ENCODE measurements at regions not wholly inside any gene's neighbourhood (a gene's known extent, or its start where the extent isn't known, plus 50 kb on each side); places are given as distances from the start of the nearest gene placed in this dataset.

DNA sequence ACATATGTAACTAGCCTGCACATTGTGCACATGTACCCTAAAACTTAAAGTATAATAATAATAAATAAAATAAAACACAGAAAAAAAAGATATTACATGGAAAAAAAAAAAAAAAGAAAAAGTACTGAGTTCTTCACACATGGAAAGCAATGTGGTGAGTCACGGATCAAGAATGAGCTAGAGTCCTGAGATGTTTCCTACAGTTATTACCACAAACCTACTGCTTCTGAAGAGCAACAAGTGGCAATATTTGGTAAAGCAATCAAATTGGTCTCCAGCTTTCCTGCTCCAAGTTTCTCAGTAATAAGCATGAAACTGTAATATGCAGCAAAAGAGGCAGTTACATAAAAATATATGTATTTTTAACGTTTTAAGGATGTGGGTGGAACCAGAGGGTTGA lies 223.3 kb upstream of the SALL1 start:
- Mint-ChIP-seq H3K4me1 (ENCODE audit: unreplicated experiment) (peaks cover 8% of the 10 kb centered on the region), H3K9me3 (no peaks in the 10 kb centered on the region), H3K36me3 (no peaks in the 10 kb centered on the region), H3K27me3 (no peaks in the 10 kb centered on the region), H3K4me3 (no peak overlapping the region), H3K27ac (no peak overlapping the region)
- DNase-seq (ENCODE audit: extremely low spot score, unreplicated experiment): no peak
- TF ChIP-seq, protein P1, sequence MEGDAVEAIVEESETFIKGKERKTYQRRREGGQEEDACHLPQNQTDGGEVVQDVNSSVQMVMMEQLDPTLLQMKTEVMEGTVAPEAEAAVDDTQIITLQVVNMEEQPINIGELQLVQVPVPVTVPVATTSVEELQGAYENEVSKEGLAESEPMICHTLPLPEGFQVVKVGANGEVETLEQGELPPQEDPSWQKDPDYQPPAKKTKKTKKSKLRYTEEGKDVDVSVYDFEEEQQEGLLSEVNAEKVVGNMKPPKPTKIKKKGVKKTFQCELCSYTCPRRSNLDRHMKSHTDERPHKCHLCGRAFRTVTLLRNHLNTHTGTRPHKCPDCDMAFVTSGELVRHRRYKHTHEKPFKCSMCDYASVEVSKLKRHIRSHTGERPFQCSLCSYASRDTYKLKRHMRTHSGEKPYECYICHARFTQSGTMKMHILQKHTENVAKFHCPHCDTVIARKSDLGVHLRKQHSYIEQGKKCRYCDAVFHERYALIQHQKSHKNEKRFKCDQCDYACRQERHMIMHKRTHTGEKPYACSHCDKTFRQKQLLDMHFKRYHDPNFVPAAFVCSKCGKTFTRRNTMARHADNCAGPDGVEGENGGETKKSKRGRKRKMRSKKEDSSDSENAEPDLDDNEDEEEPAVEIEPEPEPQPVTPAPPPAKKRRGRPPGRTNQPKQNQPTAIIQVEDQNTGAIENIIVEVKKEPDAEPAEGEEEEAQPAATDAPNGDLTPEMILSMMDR (conservative IDR thresholded peaks at IDR 0.05): no peak

- TF ChIP-seq, protein P1 (conservative IDR thresholded peaks at IDR 0.05): no peak
- H3K9me3 Mint-ChIP-seq: no peaks in the 10 kb centered on the region
- no peak overlapping the region for H3K4me3 Mint-ChIP-seq
- no peak for DNase-seq (ENCODE audit: extremely low spot score, unreplicated experiment)
- no peaks in the 10 kb centered on the region for H3K4me1 Mint-ChIP-seq (ENCODE audit: unreplicated experiment)
- H3K27ac Mint-ChIP-seq: no peak overlapping the region
- no peaks in the 10 kb centered on the region for H3K27me3 Mint-ChIP-seq
- no peaks in the 10 kb centered on the region for H3K36me3 Mint-ChIP-seq
Measured at GRCh38 chr16:51365715-51366114, 214.6 kb upstream of the SALL1 start.

DNA sequence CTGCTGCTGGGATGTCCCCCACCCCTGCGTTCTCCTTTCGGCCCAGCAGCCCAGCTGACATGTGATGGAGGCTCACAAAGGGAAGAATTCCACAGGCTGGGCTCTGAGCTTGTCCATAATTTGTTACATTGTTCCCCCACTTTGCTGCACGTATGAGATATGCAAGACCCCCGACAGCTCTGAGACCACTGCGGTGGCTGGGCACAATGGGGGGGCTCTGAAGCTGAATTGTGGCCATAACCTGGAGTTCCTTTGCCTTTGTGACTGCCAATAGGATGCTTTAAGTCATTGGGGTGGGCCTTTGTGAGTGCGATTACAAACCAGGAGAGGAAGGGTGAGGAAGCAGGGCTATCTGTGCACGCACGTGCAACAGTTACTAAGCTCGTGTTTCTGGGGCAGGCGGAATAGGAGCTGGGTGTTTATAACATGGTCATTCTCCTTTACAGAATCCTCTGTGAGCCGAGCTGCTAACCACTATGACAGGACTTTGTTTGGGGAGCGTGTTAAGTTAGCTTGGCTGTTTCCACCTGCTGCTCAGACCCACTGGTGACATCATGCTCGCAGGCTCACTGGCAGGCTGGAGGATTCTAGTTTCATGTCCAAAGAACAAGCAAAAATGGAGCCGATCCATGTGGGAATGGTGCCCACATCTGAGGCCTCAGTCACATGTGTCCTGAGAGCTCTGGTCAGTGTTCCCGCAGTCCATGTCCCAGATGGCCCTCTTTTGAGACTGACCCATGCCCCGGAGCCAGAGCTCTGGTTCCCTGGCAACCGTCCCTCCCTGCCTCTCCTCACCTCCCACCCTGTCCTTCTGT lies 208.3 kb upstream of the SALL1 start:
- Mint-ChIP-seq H3K27ac (peak overlapping the region; percentile 72), H3K27me3 (no peaks in the 10 kb centered on the region), H3K4me1 (ENCODE audit: unreplicated experiment) (peaks cover 26% of the 10 kb centered on the region), H3K4me3 (no peak overlapping the region), H3K36me3 (no peaks in the 10 kb centered on the region), H3K9me3 (no peaks in the 10 kb centered on the region)
- TF ChIP-seq, protein P1 (conservative IDR thresholded peaks at IDR 0.05): no peak
- DNase-seq (ENCODE audit: extremely low spot score, unreplicated experiment): no peak

DNA sequence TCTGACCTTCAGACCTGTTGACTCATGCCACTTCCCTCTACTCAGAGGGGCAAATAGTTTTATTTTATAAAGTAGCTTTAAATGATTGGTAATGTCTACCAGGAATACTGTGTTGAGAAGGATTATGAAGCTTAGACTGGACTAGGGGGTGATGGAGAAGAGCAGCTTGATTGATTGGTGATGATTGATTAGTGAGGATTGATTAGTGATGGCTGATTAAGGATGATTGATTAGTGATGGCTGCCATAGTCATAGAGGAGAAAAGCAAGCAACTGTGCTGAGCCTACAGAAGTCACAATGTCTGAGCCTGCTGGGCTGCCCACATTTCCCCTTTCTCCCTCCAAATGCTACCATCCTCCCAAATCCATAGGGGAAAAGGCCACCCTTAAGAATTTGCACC lies 206.8 kb upstream of the SALL1 start:
- DNase-seq (ENCODE audit: extremely low spot score, unreplicated experiment): no peak
- H3K4me1 Mint-ChIP-seq (ENCODE audit: unreplicated experiment): peaks cover 26% of the 10 kb centered on the region
- no peak overlapping the region for H3K4me3 Mint-ChIP-seq
- TF ChIP-seq, protein P1 (conservative IDR thresholded peaks at IDR 0.05): no peak
- no peak overlapping the region for H3K27ac Mint-ChIP-seq
- no peaks in the 10 kb centered on the region for H3K36me3 Mint-ChIP-seq
- no peaks in the 10 kb centered on the region for H3K9me3 Mint-ChIP-seq
- H3K27me3 Mint-ChIP-seq: peaks cover 4% of the 10 kb centered on the region

DNA sequence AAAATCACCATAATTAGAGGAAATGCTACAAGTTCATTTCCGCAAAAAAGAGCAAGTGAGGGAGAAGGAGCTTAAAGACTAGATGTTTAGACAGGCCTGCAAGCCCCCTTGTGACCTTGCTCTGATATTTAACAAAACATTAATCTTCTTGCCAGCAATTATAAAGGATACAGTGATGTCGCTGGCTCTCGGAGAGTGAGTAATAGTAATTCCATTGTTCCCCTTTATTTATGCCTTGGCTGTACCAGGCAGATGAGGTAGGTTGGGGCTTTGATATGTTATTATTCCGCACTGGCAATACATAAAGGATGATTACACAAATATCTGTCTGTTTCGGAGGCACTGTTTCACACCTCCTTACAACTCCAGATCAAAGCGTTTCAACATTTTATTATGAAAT lies 204.8 kb upstream of the SALL1 start:
- DNase-seq (ENCODE audit: extremely low spot score, unreplicated experiment): no peak
- Mint-ChIP-seq H3K4me3 (no peak overlapping the region), H3K9me3 (no peaks in the 10 kb centered on the region), H3K27me3 (peaks cover 4% of the 10 kb centered on the region), H3K36me3 (no peaks in the 10 kb centered on the region), H3K4me1 (ENCODE audit: unreplicated experiment) (peaks cover 26% of the 10 kb centered on the region), H3K27ac (no peak overlapping the region)
- TF ChIP-seq, protein P1 (conservative IDR thresholded peaks at IDR 0.05): no peak
